ENCODE measurements at regions not wholly inside any gene's neighbourhood (a gene's known extent, or its start where the extent isn't known, plus 50 kb on each side); places are given as distances from the start of the nearest gene placed in this dataset.

DNA sequence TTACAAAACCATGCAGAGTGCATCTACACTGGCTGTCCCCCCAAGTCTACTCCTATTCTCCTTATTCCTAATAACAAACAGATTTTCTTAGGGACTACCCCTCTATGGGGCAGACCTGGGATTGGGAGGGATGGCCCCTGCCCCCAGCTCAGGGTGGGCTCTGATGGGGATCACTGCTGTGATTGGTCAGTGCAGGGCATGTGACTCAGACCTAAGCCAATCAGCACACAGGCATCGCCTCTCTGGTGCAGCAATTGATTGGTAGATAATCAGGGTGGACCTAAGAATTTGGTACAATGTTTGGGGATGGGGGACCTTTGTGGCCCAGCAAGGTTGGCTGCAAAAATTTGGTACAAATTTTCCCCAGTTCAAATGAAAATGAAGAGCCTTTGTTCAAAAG lies 57.2 kb upstream of the SHANK2 start:
- no peak for TF ChIP-seq EZH2phosphoT487 (IDR thresholded peaks at IDR 0.05; ENCODE audit: borderline replicate concordance, low read depth, low read length)
- TF ChIP-seq CTCF (conservative IDR thresholded peaks at IDR 0.05; ENCODE audit: low read length) = no peak
- H3K4me2 ChIP-seq (ENCODE audit: low read length) = no peak overlapping the region
- no peaks in the 10 kb centered on the region for H3K79me2 ChIP-seq (ENCODE audit: insufficient read depth, low read depth, low read length)
- no peak for DNase-seq (ENCODE audit: low spot score)
- BruUV-seq (replicated peaks) = no TSS peak
- H4K20me1 ChIP-seq (ENCODE audit: insufficient read depth, low read length) = no peaks in the 10 kb centered on the region
- intact Hi-C loops (cut with micrococcal nuclease; ENCODE audit: unreplicated experiment) = no loop called here
- POLR2A ChIA-PET = no interaction called here
- H2AFZ ChIP-seq (ENCODE audit: low read length) = no peak overlapping the region
- no peaks in the 10 kb centered on the region for H3K4me1 ChIP-seq (ENCODE audit: insufficient read depth, low read length, poor library complexity, severe bottlenecking)
- H3K27ac ChIP-seq (ENCODE audit: low read depth, low read length, poor library complexity, severe bottlenecking) = no peak overlapping the region
- H3K36me3 ChIP-seq (ENCODE audit: insufficient read depth, low read length) = no peaks in the 10 kb centered on the region
- no peaks in the 10 kb centered on the region for H3K9me3 ChIP-seq (ENCODE audit: low read length)
- no peaks in the 10 kb centered on the region for H3K9me2 ChIP-seq (ENCODE audit: insufficient read depth, low read length)
- CTCF ChIA-PET (ENCODE audit: unreplicated experiment) = no interaction called here
- no peak overlapping the region for H3K4me3 ChIP-seq (ENCODE audit: low read depth, low read length, poor library complexity, severe bottlenecking)

DNA sequence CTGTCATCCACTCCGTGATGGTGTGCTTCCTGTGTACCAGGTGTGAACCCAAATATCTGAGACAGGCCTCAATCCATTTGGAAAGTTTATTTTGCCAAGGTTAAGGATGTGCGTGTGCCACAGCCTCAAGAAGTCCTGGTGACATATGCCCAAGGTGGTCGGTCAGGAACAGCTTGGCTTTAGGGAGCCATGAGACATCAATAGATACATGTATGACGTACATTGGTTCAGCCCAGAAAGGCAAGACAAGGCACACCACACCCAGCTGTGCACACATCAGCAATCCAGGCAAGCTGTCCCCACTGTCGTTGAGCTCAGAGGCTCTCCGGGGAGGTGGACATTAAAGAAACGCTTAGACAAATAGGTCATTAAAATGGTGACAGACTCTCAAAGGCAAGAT lies 56.8 kb upstream of the SHANK2 start:
- Histone ChIP-seq H3K27ac (ENCODE audit: low read depth, low read length, poor library complexity, severe bottlenecking) (no peak overlapping the region), H3K4me1 (ENCODE audit: insufficient read depth, low read length, poor library complexity, severe bottlenecking) (no peaks in the 10 kb centered on the region), H3K4me2 (ENCODE audit: low read length) (no peak overlapping the region), H3K36me3 (ENCODE audit: insufficient read depth, low read length) (no peaks in the 10 kb centered on the region), H2AFZ (ENCODE audit: low read length) (no peak overlapping the region), H3K79me2 (ENCODE audit: insufficient read depth, low read depth, low read length) (no peaks in the 10 kb centered on the region), H3K9me3 (ENCODE audit: low read length) (no peaks in the 10 kb centered on the region), H4K20me1 (ENCODE audit: insufficient read depth, low read length) (no peaks in the 10 kb centered on the region), H3K9me2 (ENCODE audit: insufficient read depth, low read length) (no peaks in the 10 kb centered on the region), H3K4me3 (ENCODE audit: low read depth, low read length, poor library complexity, severe bottlenecking) (no peak overlapping the region)
- POLR2A ChIA-PET = no interaction called here
- TF ChIP-seq EZH2phosphoT487 (IDR thresholded peaks at IDR 0.05; ENCODE audit: borderline replicate concordance, low read depth, low read length) = no peak
- no peak for TF ChIP-seq CTCF (conservative IDR thresholded peaks at IDR 0.05; ENCODE audit: low read length)
- CTCF ChIA-PET (ENCODE audit: unreplicated experiment) = no interaction called here
- intact Hi-C loops (cut with micrococcal nuclease; ENCODE audit: unreplicated experiment) = no loop called here
- no peak for DNase-seq (ENCODE audit: low spot score)
- no TSS peak for BruUV-seq (replicated peaks)

GRCh38 chr11:71307811-71308645 lies 55.7 kb upstream of the SHANK2 start:
- no peak for TF ChIP-seq EZH2phosphoT487 (IDR thresholded peaks at IDR 0.05; ENCODE audit: borderline replicate concordance, low read depth, low read length)
- Histone ChIP-seq H3K36me3 (ENCODE audit: insufficient read depth, low read length) (no peaks in the 10 kb centered on the region), H3K27ac (ENCODE audit: low read depth, low read length, poor library complexity, severe bottlenecking) (no peak overlapping the region), H3K4me1 (ENCODE audit: insufficient read depth, low read length, poor library complexity, severe bottlenecking) (no peaks in the 10 kb centered on the region), H3K4me2 (ENCODE audit: low read length) (no peak overlapping the region), H4K20me1 (ENCODE audit: insufficient read depth, low read length) (no peaks in the 10 kb centered on the region), H3K4me3 (ENCODE audit: low read depth, low read length, poor library complexity, severe bottlenecking) (no peak overlapping the region), H2AFZ (ENCODE audit: low read length) (no peak overlapping the region), H3K9me2 (ENCODE audit: insufficient read depth, low read length) (no peaks in the 10 kb centered on the region), H3K79me2 (ENCODE audit: insufficient read depth, low read depth, low read length) (no peaks in the 10 kb centered on the region), H3K9me3 (ENCODE audit: low read length) (no peaks in the 10 kb centered on the region)
- POLR2A ChIA-PET = no interaction called here
- CTCF ChIA-PET (ENCODE audit: unreplicated experiment) = no interaction called here
- no peak for DNase-seq (ENCODE audit: low spot score)
- BruUV-seq (replicated peaks) = no TSS peak
- intact Hi-C loops (cut with micrococcal nuclease; ENCODE audit: unreplicated experiment) = no loop called here
